ENCODE measurements at regions not wholly inside any gene's neighbourhood (a gene's known extent, or its start where the extent isn't known, plus 50 kb on each side); places are given as distances from the start of the nearest gene placed in this dataset.

GRCh38 chr15:95442107-95442719 lies 888.3 kb upstream of the NR2F2 start:
- no peaks in the 10 kb centered on the region for H3F3A ChIP-seq (ENCODE audit: low read depth)
- peaks cover 6% of the 10 kb centered on the region for H4K20me1 ChIP-seq (ENCODE audit: insufficient read depth, low read length, poor library complexity, severe bottlenecking)
- H3K9me2 ChIP-seq (replicated peaks; ENCODE audit: low read depth, low read length) = no peaks in the 10 kb centered on the region
- H2AFZ ChIP-seq (ENCODE audit: low read length) = no peak overlapping the region
- H3K79me2 ChIP-seq (ENCODE audit: insufficient read depth, low read length) = no peaks in the 10 kb centered on the region
- H3K4me1 ChIP-seq (ENCODE audit: insufficient read depth, low read length, poor library complexity, severe bottlenecking) = peaks cover 7% of the 10 kb centered on the region
- TF ChIP-seq, protein P1, sequence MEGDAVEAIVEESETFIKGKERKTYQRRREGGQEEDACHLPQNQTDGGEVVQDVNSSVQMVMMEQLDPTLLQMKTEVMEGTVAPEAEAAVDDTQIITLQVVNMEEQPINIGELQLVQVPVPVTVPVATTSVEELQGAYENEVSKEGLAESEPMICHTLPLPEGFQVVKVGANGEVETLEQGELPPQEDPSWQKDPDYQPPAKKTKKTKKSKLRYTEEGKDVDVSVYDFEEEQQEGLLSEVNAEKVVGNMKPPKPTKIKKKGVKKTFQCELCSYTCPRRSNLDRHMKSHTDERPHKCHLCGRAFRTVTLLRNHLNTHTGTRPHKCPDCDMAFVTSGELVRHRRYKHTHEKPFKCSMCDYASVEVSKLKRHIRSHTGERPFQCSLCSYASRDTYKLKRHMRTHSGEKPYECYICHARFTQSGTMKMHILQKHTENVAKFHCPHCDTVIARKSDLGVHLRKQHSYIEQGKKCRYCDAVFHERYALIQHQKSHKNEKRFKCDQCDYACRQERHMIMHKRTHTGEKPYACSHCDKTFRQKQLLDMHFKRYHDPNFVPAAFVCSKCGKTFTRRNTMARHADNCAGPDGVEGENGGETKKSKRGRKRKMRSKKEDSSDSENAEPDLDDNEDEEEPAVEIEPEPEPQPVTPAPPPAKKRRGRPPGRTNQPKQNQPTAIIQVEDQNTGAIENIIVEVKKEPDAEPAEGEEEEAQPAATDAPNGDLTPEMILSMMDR (conservative IDR thresholded peaks at IDR 0.05; ENCODE audit: low read length) = no peak
- no peak for TF ChIP-seq EZH2phosphoT487 (IDR thresholded peaks at IDR 0.05; ENCODE audit: borderline replicate concordance)
- peaks cover 92% of the 10 kb centered on the region for H3K27me3 ChIP-seq (ENCODE audit: insufficient read depth, low read length, poor library complexity, severe bottlenecking)
- H3K9ac ChIP-seq (ENCODE audit: low read depth, low read length, poor library complexity, severe bottlenecking) = no peak overlapping the region
- no peaks in the 10 kb centered on the region for H3K36me3 ChIP-seq (ENCODE audit: insufficient read depth, low read length)
- H3K4me3 ChIP-seq (ENCODE audit: low read length, poor library complexity, severe bottlenecking) = no peak overlapping the region
- no peak overlapping the region for H3K4me2 ChIP-seq (ENCODE audit: low read depth, low read length, poor library complexity, severe bottlenecking)
- no peaks in the 10 kb centered on the region for H3K9me3 ChIP-seq (ENCODE audit: insufficient read depth, low read depth, low read length)

DNA sequence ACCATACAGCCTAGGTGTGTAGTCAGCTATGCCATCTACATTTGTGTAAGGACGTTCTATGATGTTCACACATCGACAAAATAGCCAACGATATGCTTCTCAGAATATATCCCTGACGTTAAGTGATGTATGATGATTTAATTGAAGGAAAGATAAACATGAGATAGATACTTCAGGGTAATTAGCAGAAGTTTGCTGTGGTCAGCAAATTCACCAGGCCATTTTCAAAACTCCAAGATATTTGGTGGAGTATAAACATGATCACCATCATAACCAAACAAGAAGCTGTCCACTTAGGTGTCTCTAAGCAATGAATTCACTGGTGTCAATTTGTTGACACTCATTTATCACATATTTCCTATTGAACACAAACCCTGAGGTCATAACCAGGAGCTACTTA lies 885.6 kb upstream of the NR2F2 start:
- no peak overlapping the region for H2AFZ ChIP-seq (ENCODE audit: low read length)
- H3K9me2 ChIP-seq (replicated peaks; ENCODE audit: low read depth, low read length) = no peaks in the 10 kb centered on the region
- H3K36me3 ChIP-seq (ENCODE audit: insufficient read depth, low read length) = no peaks in the 10 kb centered on the region
- no peak overlapping the region for H3K4me2 ChIP-seq (ENCODE audit: low read depth, low read length, poor library complexity, severe bottlenecking)
- H3K4me1 ChIP-seq (ENCODE audit: insufficient read depth, low read length, poor library complexity, severe bottlenecking) = peaks cover 8% of the 10 kb centered on the region
- no peaks in the 10 kb centered on the region for H3K79me2 ChIP-seq (ENCODE audit: insufficient read depth, low read length)
- H3F3A ChIP-seq (ENCODE audit: low read depth) = no peaks in the 10 kb centered on the region
- TF ChIP-seq EZH2phosphoT487 (IDR thresholded peaks at IDR 0.05; ENCODE audit: borderline replicate concordance) = no peak
- H3K4me3 ChIP-seq (ENCODE audit: low read length, poor library complexity, severe bottlenecking) = no peak overlapping the region
- no peaks in the 10 kb centered on the region for H3K9me3 ChIP-seq (ENCODE audit: insufficient read depth, low read depth, low read length)
- peaks cover 91% of the 10 kb centered on the region for H3K27me3 ChIP-seq (ENCODE audit: insufficient read depth, low read length, poor library complexity, severe bottlenecking)
- no peak overlapping the region for H3K9ac ChIP-seq (ENCODE audit: low read depth, low read length, poor library complexity, severe bottlenecking)
- H4K20me1 ChIP-seq (ENCODE audit: insufficient read depth, low read length, poor library complexity, severe bottlenecking) = peaks cover 9% of the 10 kb centered on the region

DNA sequence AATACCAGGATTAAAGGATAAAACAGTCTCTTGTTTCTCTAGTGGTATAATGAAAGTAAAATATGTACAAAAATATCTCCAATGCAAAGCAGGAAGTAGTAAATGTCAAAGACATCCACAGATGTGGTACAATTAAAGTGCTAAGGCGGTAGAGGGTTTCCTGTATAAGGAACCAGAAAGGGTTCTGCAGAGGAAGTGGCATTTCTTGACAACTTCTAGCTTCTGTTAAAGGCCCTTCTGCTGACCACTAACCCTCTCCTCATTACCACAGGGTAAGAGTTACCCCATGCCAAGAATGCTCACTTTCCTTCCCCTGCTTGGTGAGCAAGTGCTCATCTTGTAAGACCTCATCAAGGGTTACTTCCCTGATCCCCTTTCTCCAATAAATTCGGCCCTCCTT lies 883.6 kb upstream of the NR2F2 start:
- Histone ChIP-seq H3K4me2 (ENCODE audit: low read depth, low read length, poor library complexity, severe bottlenecking) (no peak overlapping the region), H3F3A (ENCODE audit: low read depth) (no peaks in the 10 kb centered on the region), H3K27me3 (ENCODE audit: insufficient read depth, low read length, poor library complexity, severe bottlenecking) (peaks cover 91% of the 10 kb centered on the region)

More for the DNA sequence above, 883.6 kb upstream of the NR2F2 start:
- TF ChIP-seq, protein P1 (conservative IDR thresholded peaks at IDR 0.05; ENCODE audit: low read length) = no peak
- TF ChIP-seq EZH2phosphoT487 (IDR thresholded peaks at IDR 0.05; ENCODE audit: borderline replicate concordance) = peak; percentile 100
- Histone ChIP-seq H2AFZ (ENCODE audit: low read length) (no peak overlapping the region), H3K79me2 (ENCODE audit: insufficient read depth, low read length) (no peaks in the 10 kb centered on the region), H3K36me3 (ENCODE audit: insufficient read depth, low read length) (no peaks in the 10 kb centered on the region), H3K9me2 (replicated peaks; ENCODE audit: low read depth, low read length) (no peaks in the 10 kb centered on the region), H3K9me3 (ENCODE audit: insufficient read depth, low read depth, low read length) (no peaks in the 10 kb centered on the region), H3K4me1 (ENCODE audit: insufficient read depth, low read length, poor library complexity, severe bottlenecking) (peaks cover 8% of the 10 kb centered on the region), H3K9ac (ENCODE audit: low read depth, low read length, poor library complexity, severe bottlenecking) (no peak overlapping the region), H4K20me1 (ENCODE audit: insufficient read depth, low read length, poor library complexity, severe bottlenecking) (peaks cover 9% of the 10 kb centered on the region), H3K4me3 (ENCODE audit: low read length, poor library complexity, severe bottlenecking) (no peak overlapping the region)
